OCI-LY1 (cell line): ENCODE measurements at regions not wholly inside any gene's neighbourhood (a gene's known extent, or its start where the extent isn't known, plus 50 kb on each side); places are given as distances from the start of the nearest gene placed in this dataset.

Experiments used
- H2AFZ ChIP-seq: fragments of 200-600 bp; sonication (generic), shearing (Covaris generic); 2 replicates; pipeline ENCODE4 v1.6.0; 2014; ENCODE audit warnings: antibody characterized with exemption, mild to moderate bottlenecking, low read length
- H3F3A ChIP-seq: fragments of 200-600 bp; sonication (generic), shearing (Covaris generic); 2 replicates; pipeline ENCODE4 v1.6.0; 2014; ENCODE audit warnings: mild to moderate bottlenecking, antibody characterized with exemption, low read length, moderate library complexity; ENCODE audit not compliant: insufficient read depth
- H3K27ac ChIP-seq: fragments of 200-600 bp; sonication (generic); 2 replicates; pipeline ENCODE4 v1.5.1; 2014; ENCODE audit warnings: low read length, mixed run types, mild to moderate bottlenecking, low read depth; ENCODE audit not compliant: poor library complexity, severe bottlenecking
- H3K27me3 ChIP-seq: fragments of 200-600 bp; sonication (generic); 2 replicates; pipeline ENCODE4 v1.6.0; 2014; ENCODE audit warnings: antibody characterized with exemption, mild to moderate bottlenecking, low read length, moderate library complexity; ENCODE audit not compliant: insufficient read depth
- H3K36me3 ChIP-seq: fragments of 200-600 bp; sonication (generic); 2 replicates; pipeline ENCODE4 v1.6.1; 2014; ENCODE audit warnings: mild to moderate bottlenecking, antibody characterized with exemption, low read length, moderate library complexity, mixed read lengths; ENCODE audit not compliant: insufficient read depth
- H3K4me1 ChIP-seq: fragments of 200-600 bp; sonication (generic); 2 replicates; pipeline ENCODE4 v1.5.1; 2014; ENCODE audit warnings: mild to moderate bottlenecking, low read length, moderate library complexity; ENCODE audit not compliant: insufficient read depth, severe bottlenecking
- H3K4me2 ChIP-seq: fragments of 200-600 bp; sonication (generic), shearing (Covaris generic); 2 replicates; pipeline ENCODE4 v1.6.1; 2014; ENCODE audit warnings: low read length
- H3K4me3 ChIP-seq: fragments of 200-600 bp; sonication (generic); 2 replicates; pipeline ENCODE4 v1.5.1; 2014; ENCODE audit warnings: low read length, low read depth, mild to moderate bottlenecking, mixed read lengths; ENCODE audit not compliant: poor library complexity, severe bottlenecking
- H3K79me2 ChIP-seq: fragments of 200-600 bp; shearing (Covaris generic); 2 replicates; pipeline ENCODE4 v1.6.1; 2016; ENCODE audit warnings: mixed run types, low read length, mixed read lengths; ENCODE audit not compliant: insufficient read depth
- H3K9ac ChIP-seq: fragments of 200-600 bp; sonication (generic), shearing (Covaris generic); 2 replicates; pipeline ENCODE4 v1.6.1; 2014; ENCODE audit warnings: mild to moderate bottlenecking, low read length, mixed read lengths
- H3K9me2 ChIP-seq: fragments of 200-600 bp; sonication (generic), shearing (Covaris generic); 2 replicates; pipeline ENCODE4 v1.6.1; 2014; ENCODE audit warnings: low read depth, mild to moderate bottlenecking, low read length, mixed read lengths
- H3K9me3 ChIP-seq: fragments of 200-600 bp; shearing (Covaris generic); 2 replicates; pipeline ENCODE4 v1.6.1; 2014; ENCODE audit warnings: low read length, mixed read lengths
- H4K20me1 ChIP-seq: fragments of 200-600 bp; sonication (generic), shearing (Covaris generic); 2 replicates; pipeline ENCODE4 v1.6.0; 2016; ENCODE audit warnings: mild to moderate bottlenecking, low read length; ENCODE audit not compliant: insufficient read depth
- EZH2 ChIP-seq: fragments of 200-600 bp; sonication (generic), shearing (Covaris generic); IDR thresholded peaks from 2 replicates; pipeline ENCODE4 v1.8.0; 2017; ENCODE audit warnings: borderline replicate concordance, mixed run types, mild to moderate bottlenecking, antibody characterized with exemption, low read length, moderate library complexity, mixed read lengths
- TF ChIP-seq, protein P1 (sequence below): fragments of 200-600 bp; sonication (generic), shearing (Covaris generic); IDR thresholded peaks from 2 replicates; pipeline ENCODE4 v1.5.1; 2017; ENCODE audit warnings: mild to moderate bottlenecking, antibody characterized with exemption, low read length, moderate library complexity, mixed read lengths

GRCh38 chr7:60706-61105 is 131.7 kb upstream of the FAM20C start:
- Histone ChIP-seq H3K4me3 (no peak overlapping the region), H3K27me3 (no peaks in the 10 kb centered on the region), H3K4me2 (no peak overlapping the region), H2AFZ (no peak overlapping the region), H4K20me1 (no peaks in the 10 kb centered on the region), H3K9ac (no peak overlapping the region), H3K9me2 (no peaks in the 10 kb centered on the region), H3K79me2 (no peaks in the 10 kb centered on the region), H3K4me1 (no peaks in the 10 kb centered on the region), H3F3A (no peaks in the 10 kb centered on the region), H3K27ac (no peak overlapping the region), H3K36me3 (no peaks in the 10 kb centered on the region), H3K9me3 (no peaks in the 10 kb centered on the region)
- TF ChIP-seq, protein P1, sequence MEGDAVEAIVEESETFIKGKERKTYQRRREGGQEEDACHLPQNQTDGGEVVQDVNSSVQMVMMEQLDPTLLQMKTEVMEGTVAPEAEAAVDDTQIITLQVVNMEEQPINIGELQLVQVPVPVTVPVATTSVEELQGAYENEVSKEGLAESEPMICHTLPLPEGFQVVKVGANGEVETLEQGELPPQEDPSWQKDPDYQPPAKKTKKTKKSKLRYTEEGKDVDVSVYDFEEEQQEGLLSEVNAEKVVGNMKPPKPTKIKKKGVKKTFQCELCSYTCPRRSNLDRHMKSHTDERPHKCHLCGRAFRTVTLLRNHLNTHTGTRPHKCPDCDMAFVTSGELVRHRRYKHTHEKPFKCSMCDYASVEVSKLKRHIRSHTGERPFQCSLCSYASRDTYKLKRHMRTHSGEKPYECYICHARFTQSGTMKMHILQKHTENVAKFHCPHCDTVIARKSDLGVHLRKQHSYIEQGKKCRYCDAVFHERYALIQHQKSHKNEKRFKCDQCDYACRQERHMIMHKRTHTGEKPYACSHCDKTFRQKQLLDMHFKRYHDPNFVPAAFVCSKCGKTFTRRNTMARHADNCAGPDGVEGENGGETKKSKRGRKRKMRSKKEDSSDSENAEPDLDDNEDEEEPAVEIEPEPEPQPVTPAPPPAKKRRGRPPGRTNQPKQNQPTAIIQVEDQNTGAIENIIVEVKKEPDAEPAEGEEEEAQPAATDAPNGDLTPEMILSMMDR = no peak
- TF ChIP-seq EZH2 = no peak

DNA sequence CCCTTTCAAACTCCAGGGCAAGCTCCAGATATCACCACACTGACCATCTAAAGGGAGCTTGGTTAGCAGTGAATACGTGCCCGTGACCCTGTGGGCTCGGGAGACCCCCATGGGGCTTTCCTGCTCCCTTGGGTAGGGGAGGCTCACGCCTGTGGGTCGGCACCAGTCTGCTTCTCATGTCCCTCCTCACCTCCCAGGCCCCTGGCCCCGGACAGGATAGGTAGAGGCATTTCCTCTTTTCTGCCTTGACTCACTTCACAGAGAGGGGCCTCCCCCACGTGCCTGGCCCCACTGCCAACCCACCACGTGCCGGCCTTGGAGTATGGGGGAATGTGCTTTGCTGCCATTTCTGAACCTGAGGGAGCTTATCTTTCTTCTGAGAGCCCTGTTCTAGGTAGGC is 131.3 kb upstream of the FAM20C start:
- H3K9me3 ChIP-seq = no peaks in the 10 kb centered on the region
- TF ChIP-seq, protein P1 = no peak
- no peak for TF ChIP-seq EZH2
- H3K36me3 ChIP-seq = no peaks in the 10 kb centered on the region
- H3K9me2 ChIP-seq = no peaks in the 10 kb centered on the region
- H3K27me3 ChIP-seq = no peaks in the 10 kb centered on the region
- H2AFZ ChIP-seq = no peak overlapping the region
- no peak overlapping the region for H3K4me2 ChIP-seq
- H3K4me1 ChIP-seq = no peaks in the 10 kb centered on the region
- H3F3A ChIP-seq = no peaks in the 10 kb centered on the region
- H3K9ac ChIP-seq = no peak overlapping the region
- H3K27ac ChIP-seq = no peak overlapping the region
- no peaks in the 10 kb centered on the region for H3K79me2 ChIP-seq
- no peaks in the 10 kb centered on the region for H4K20me1 ChIP-seq
- no peak overlapping the region for H3K4me3 ChIP-seq

DNA sequence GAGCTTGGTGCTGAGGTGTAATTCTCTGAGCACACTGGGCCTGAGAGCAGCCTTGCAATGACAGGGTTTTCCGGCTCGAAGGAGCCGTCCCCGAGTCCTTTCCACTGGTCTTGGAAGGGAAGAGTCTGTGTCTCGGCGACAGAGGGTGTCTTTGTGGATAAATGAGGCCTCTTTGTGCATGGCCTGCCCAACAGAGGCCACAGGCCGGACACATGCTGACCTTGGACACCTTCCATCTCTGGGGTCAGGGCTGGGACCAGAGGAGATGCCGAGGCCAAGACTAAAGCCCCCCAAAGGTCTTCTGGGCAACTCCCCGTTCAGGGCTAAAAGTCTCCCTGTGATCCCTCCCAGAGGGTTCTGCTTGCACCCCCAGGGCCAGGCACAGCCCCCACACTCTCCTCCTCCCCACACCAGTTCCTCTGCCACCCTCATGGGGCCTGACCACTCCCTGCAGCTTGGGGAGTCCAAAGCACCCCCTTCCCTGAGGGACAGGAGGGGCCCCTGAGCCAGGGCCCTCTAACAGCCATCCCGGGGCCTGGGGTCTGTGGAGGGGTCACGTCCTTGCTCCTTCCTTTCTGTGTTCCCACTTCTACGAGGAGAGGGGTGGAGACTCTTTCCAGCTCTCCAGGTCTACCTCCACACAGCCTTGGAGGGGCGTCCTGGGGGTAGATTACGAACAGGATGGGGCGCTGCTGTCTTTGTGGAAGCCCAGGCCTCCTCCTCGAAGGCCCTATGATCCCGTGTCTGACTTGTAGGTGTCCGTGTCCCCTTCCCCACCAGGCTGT is 130.6 kb upstream of the FAM20C start:
- Histone ChIP-seq H3K27me3 (no peaks in the 10 kb centered on the region), H3K4me3 (no peak overlapping the region), H2AFZ (no peak overlapping the region), H3K4me1 (no peaks in the 10 kb centered on the region), H3K9me2 (no peaks in the 10 kb centered on the region), H3K27ac (no peak overlapping the region), H3K4me2 (no peak overlapping the region), H3K79me2 (no peaks in the 10 kb centered on the region), H3K9me3 (no peaks in the 10 kb centered on the region), H3F3A (no peaks in the 10 kb centered on the region), H4K20me1 (no peaks in the 10 kb centered on the region), H3K36me3 (no peaks in the 10 kb centered on the region), H3K9ac (no peak overlapping the region)
- TF ChIP-seq, protein P1 = no peak
- no peak for TF ChIP-seq EZH2
